Right lobe of liver (tissue), 4 donors: ENCODE measurements at regions not wholly inside any gene's neighbourhood (a gene's known extent, or its start where the extent isn't known, plus 50 kb on each side); places are given as distances from the start of the nearest gene placed in this dataset.

Experiments
- POLR2A ChIP-seq: fragments of 450-650 bp; IDR thresholded peaks from one replicate; pipeline ENCODE4 v1.6.1; 2017; ENCODE audit warnings: antibody characterized with exemption, mild to moderate bottlenecking
- TF ChIP-seq, protein P1 (sequence below), 4 donors: fragments of 200-600 bp in 3 of 4; fragments of 450-650 bp in 1 of 4; IDR thresholded peaks; one replicate each; pipeline versions ENCODE4 v1.5.1 to v1.8.0; 2016 to 2022; ENCODE audit warnings: antibody characterized with exemption in 4 of 4, mild to moderate bottlenecking in 2 of 4
- donor health status: DM: no; HTN: no; CAD: no.
- donor health status: DM: no; HTN: no; CAD: no.
- donor health status: DM: no; HTN: yes; CAD: no.

DNA sequence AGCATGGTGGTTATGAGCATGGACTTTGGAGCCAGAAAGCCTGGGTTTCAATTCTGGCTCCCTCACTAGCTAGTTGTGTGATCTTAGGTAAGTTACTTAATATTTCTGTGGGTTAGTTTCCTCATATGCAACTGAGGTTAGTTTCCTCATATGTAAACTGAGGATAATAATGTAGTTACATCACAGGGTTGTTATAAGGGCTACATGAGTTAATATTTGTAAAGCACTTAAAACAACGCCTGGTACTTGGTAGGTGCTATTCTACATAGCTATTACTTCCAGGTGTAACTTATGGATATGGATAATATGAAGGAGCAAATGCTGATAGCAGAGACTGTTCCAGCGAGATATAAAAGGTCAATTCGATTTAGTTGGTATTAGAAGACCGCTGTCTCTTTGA is 69.4 kb upstream of the POU5F2 start:
- TF ChIP-seq, protein P1, sequence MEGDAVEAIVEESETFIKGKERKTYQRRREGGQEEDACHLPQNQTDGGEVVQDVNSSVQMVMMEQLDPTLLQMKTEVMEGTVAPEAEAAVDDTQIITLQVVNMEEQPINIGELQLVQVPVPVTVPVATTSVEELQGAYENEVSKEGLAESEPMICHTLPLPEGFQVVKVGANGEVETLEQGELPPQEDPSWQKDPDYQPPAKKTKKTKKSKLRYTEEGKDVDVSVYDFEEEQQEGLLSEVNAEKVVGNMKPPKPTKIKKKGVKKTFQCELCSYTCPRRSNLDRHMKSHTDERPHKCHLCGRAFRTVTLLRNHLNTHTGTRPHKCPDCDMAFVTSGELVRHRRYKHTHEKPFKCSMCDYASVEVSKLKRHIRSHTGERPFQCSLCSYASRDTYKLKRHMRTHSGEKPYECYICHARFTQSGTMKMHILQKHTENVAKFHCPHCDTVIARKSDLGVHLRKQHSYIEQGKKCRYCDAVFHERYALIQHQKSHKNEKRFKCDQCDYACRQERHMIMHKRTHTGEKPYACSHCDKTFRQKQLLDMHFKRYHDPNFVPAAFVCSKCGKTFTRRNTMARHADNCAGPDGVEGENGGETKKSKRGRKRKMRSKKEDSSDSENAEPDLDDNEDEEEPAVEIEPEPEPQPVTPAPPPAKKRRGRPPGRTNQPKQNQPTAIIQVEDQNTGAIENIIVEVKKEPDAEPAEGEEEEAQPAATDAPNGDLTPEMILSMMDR (IDR thresholded peaks at IDR 0.05), result no peak
- no peak for TF ChIP-seq POLR2A
